ENCODE measurements at regions not wholly inside any gene's neighbourhood (a gene's known extent, or its start where the extent isn't known, plus 50 kb on each side); places are given as distances from the start of the nearest gene placed in this dataset.

- H3K27ac ChIP-seq = no peak overlapping the region
- no peaks in the 10 kb centered on the region for H3K4me1 ChIP-seq
- DNase-seq = no peak
- ATAC-seq = no peak
- no peaks in the 10 kb centered on the region for H3K36me3 ChIP-seq
- no peaks in the 10 kb centered on the region for H3K27me3 ChIP-seq
- H3K9me3 ChIP-seq = no peaks in the 10 kb centered on the region
- no peak for TF ChIP-seq CTCF (IDR thresholded peaks at IDR 0.05)
- H3K4me3 ChIP-seq = no peak overlapping the region
- intact Hi-C loops (cut with DNase I) = no loop called here
These were observed 291.3 kb downstream of the GUCY2F start for GRCh38 chrX:109190542-109190941.

GRCh38 chrX:109187473-109188168, 294.3 kb downstream of the GUCY2F start:
- DNase-seq = no peak
- Histone ChIP-seq H3K27me3 (no peaks in the 10 kb centered on the region), H3K36me3 (no peaks in the 10 kb centered on the region), H3K4me1 (no peaks in the 10 kb centered on the region), H3K4me3 (no peak overlapping the region), H3K9me3 (no peaks in the 10 kb centered on the region), H3K27ac (no peak overlapping the region)
- no peak for TF ChIP-seq CTCF (IDR thresholded peaks at IDR 0.05)
- ATAC-seq = no peak
- intact Hi-C loops (cut with DNase I) = no loop called here

GRCh38 chrX:109186939-109187338, 294.9 kb downstream of the GUCY2F start:
- no peak for ATAC-seq
- no peak for TF ChIP-seq CTCF (IDR thresholded peaks at IDR 0.05)
- Histone ChIP-seq H3K36me3 (no peaks in the 10 kb centered on the region), H3K27ac (no peak overlapping the region), H3K27me3 (no peaks in the 10 kb centered on the region), H3K4me1 (no peaks in the 10 kb centered on the region), H3K4me3 (no peak overlapping the region), H3K9me3 (no peaks in the 10 kb centered on the region)
- intact Hi-C loops (cut with DNase I) = no loop called here
- no peak for DNase-seq

- TF ChIP-seq CTCF (IDR thresholded peaks at IDR 0.05) = no peak
- Histone ChIP-seq H3K36me3 (no peaks in the 10 kb centered on the region), H3K4me3 (no peak overlapping the region), H3K4me1 (no peaks in the 10 kb centered on the region), H3K27ac (no peak overlapping the region), H3K9me3 (no peaks in the 10 kb centered on the region), H3K27me3 (no peaks in the 10 kb centered on the region)
- DNase-seq (no peak), ATAC-seq (no peak)
- intact Hi-C loops (cut with DNase I) = no loop called here
These were observed 297.3 kb downstream of the GUCY2F start for GRCh38 chrX:109184506-109185139.

- Histone ChIP-seq H3K27me3 (no peaks in the 10 kb centered on the region), H3K9me3 (no peaks in the 10 kb centered on the region), H3K4me3 (no peak overlapping the region), H3K27ac (no peak overlapping the region), H3K4me1 (no peaks in the 10 kb centered on the region), H3K36me3 (no peaks in the 10 kb centered on the region)
- ATAC-seq (no peak), DNase-seq (no peak)
- no peak for TF ChIP-seq CTCF (IDR thresholded peaks at IDR 0.05)
- intact Hi-C loops (cut with DNase I) = no loop called here
These were observed 309.7 kb downstream of the GUCY2F start for GRCh38 chrX:109172091-109172602.
